Activated CD4-positive, alpha-beta T cell treated with anti-CD3 and anti-CD28 coated beads for 48 hours (primary cell): ENCODE measurements at regions not wholly inside any gene's neighbourhood (a gene's known extent, or its start where the extent isn't known, plus 50 kb on each side); places are given as distances from the start of the nearest gene placed in this dataset.

Experiments
- DNase-seq: peaks from one replicate; pipeline ENCODE4 v3.0.0-alpha.2; 2020

DNA sequence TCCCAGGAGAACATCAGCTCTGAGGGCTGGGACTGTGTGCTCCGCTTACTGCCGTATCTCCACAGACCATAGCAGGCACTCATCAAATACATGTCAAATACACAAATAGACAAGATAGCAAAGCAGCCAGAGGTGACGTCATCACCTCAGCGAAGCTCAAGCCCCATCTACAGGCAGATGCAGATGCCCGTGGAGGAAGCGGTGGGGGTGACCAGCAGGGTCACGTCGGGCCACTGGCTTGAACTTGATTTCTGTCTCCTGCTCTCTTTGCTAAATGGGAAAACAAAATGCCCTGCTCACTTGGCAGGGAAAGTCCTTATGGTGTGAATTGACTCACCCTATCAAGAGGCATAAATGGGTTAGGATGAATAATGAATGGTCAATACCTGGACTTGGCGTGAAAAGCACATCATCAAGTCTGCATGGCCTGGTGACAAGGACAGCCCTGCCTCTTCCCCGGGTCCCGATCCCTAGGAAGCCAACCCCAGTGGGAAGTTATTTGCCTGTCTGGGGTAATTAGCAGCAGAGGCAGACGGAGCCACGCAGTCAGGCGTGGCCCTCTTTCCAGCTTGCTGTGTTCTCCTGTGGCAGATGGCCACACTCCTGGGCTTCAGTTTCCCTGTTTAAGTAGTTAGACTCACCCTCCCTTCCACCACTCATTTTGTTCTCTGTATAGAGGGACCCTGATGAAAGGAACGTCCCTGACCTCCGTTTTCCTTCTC lies 536.0 kb downstream of the NPHP4 start:
- no peak for DNase-seq

- no peak for DNase-seq
Measured at GRCh38 chr1:5455651-5456050, 536.6 kb downstream of the NPHP4 start.

GRCh38 chr1:5455056-5455455 lies 537.2 kb downstream of the NPHP4 start:
- no peak for DNase-seq

DNA sequence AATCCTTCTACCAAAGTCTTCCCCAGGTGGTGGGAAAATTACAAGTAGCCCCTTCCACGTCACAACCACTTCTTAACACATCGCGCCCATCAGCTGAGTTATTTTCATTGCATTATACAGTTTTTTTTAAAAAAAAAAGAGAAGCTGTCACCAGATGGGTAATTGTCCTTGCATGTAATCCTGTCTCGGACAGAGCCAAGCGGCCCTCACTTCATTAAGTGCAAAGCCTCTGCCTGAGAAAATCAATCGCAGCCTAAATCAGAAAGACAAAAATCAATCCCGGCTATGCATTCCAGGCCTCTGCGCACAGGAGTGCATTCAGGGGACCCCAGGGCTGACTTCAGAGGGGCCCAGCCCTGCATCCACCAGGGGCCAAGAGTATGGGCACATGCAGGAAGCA lies 538.9 kb downstream of the NPHP4 start:
- DNase-seq: no peak

DNA sequence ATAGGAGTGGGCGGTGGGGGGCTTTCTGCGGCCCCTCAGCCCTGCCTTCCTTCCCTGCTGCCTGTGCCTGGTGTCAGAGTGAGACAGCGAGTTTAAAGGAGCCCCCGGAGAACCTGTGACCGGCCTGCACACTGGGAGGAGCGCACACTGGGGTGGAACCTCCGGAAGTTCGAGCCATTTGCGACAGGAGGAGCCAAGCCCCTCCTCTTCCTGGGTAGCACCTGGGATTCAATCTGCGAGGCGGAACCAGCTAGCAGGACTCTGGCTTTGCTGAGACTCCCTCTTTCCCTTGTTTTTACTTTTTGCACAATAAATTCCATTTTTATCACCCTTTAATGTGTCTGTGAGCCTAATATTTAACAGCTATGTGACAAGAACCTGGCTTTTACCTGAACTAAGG lies 540.6 kb downstream of the NPHP4 start:
- no peak for DNase-seq

- DNase-seq: peak; percentile 22
Measured at GRCh38 chr1:5448486-5448885, 543.7 kb downstream of the NPHP4 start.

- DNase-seq: no peak
Measured at GRCh38 chr1:5447503-5447960, 544.7 kb downstream of the NPHP4 start.

DNA sequence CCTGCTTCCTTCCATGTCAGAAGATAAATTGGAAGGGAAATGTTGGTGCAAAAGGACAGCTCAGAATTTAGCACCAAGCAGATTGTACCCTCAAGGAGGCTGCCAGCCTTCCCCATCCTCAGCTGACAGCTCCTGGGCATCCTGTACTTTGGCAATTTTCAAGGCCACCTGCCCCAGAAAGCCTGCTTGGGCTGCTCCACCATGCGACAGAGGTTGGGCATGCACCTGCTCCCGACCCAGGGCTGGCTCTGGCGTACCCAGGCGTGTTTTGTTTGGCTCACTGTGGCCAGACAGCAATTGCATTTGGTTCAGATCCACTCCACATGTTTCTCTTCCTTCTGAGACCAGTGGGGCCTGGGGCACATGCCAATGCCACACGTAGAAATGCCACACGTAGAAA lies 547.8 kb downstream of the NPHP4 start:
- DNase-seq: no peak

DNA sequence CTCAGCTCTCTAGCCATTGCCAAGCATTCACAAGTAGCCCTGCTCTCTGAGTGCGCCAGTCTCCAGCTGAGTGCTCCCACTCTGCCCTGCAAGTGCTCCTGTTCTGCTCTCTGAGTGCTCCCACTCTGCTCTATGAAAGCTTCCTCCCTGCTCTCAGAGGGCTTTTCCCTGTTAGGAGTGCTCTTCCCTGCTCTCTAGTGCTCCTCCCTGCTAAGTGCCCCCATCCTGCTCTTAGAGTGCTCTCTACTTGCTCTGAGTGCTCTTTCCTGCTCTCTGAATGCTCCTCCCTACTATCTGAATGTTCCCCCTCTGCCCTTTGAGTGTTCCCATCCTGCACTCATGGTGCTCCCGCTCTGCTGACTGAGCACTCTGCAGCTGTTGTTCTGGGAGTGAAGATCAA lies 555.4 kb downstream of the NPHP4 start:
- DNase-seq: no peak

DNA sequence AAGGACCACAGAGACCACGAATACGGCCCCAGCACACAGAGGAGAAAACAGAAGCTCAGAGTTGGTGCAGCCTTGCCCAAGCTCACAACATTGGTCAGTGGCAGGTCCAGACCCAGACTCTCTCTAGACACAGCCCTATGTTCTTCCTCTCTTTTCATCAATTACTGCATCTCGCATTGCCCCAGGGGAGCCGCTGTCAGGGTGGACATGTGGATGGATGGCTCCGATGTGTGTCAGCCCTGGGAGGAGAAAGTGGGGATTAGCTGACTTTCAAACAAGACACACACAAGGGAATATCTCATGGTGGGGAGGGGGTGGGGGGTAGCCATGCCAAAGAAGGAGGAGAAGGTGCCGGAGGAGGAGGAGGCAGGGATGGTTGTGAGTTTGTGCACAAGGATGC lies 556.8 kb downstream of the NPHP4 start:
- no peak for DNase-seq

- no peak for DNase-seq
Measured at GRCh38 chr1:5432436-5432835, 559.8 kb downstream of the NPHP4 start.

DNA sequence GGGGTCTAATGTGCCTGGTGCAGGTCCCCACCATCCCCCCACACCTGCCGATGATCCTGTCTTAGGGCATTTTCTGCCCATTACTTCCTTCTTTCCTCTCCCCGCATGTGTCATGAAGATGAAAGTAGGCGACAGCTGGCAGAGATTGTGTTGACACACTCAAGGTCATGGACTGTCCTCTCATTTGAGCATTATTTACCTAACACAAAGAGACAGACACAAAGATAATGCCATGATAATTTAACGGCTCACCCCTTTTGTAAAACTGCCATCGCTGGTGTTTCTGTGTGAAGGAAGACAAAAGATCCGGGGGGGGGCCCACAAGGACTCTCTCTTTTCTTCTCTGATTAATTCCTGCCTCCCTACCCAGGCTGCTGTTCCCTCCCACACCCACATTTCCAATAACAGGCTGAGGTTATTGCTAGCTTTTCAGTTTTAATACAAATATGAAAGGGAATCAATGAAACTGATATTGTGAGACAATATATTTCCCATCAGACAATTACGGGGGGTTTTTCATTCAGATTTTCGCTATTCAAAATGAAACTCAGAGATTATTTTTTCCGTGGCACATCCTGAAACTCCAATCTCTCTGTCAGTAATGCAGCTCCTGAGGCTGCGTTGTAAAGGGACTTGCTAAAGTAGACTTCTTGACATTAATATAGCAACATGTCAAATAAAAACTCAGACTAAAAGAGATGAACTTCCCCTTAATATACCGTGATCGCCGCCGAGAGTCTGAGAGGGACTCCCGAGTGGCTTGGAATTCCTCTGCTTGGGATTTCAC lies 561.1 kb downstream of the NPHP4 start:
- DNase-seq: no peak

- DNase-seq: no peak
Measured at GRCh38 chr1:5430136-5430535, 562.1 kb downstream of the NPHP4 start.

- no peak for DNase-seq
Measured at GRCh38 chr1:5428351-5428750, 563.9 kb downstream of the NPHP4 start.

- DNase-seq: no peak
Measured at GRCh38 chr1:5427026-5427613, 565.1 kb downstream of the NPHP4 start.

GRCh38 chr1:5424802-5425703 lies 567.2 kb downstream of the NPHP4 start:
- no peak for DNase-seq

GRCh38 chr1:5423109-5423508 lies 569.1 kb downstream of the NPHP4 start:
- peak; percentile 31 for DNase-seq

DNA sequence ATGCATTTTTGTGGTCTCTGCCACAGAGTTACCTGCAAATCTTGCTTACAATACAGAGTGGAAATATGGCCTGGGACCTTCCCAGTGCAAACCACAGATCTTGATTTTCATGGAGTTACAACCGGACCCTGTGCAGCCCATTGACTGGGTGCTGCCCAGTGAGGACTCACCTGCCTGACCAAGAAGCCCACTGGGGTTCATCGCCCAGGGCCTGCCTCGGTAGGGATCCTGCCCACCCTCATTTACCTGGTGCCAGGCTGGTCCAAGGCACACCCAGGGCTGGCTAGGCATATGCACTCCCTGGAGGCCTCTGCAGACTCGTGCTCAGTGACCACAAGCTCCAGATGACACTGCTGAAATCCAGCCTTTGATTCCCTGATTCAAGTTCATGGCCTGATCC lies 572.7 kb downstream of the NPHP4 start:
- DNase-seq: no peak

DNA sequence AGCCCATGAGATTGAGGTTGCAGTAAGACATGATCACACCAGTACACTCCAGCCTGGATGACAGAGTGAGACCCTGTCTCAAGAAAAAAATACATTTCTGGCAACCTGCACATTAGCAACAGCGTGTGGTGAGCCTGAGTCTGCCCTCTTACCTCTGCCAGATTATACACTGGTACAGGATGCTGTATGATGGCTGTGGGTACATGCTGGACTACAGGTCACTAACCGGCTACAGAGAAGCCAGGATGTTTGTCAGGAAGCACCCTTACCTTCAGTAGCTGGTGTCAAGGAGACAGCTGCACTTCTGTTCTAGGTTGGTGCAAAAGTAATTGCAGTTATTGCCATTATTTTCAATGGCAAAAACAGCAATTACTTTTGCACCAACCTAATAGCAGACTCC lies 575.7 kb downstream of the NPHP4 start:
- DNase-seq: no peak

DNA sequence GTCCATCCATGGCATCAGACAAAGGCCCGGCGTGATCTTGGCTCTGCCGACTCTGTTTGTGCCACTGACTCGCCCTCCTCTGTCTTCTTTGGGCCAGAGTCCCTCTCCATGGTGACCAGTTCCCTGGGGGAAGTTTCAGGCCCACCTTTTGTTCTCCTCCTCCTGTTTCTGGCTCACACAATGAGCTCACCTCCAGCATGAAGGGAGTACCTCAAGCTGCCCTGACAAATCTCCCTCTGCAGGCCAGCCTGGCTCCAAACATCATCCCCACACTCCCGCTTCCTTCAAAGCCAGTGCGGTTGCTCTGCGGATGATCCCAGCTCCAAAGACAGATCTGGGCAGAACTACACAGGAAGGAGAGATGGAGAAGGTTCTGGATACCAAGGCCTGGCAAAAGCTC lies 576.6 kb downstream of the NPHP4 start:
- no peak for DNase-seq

DNA sequence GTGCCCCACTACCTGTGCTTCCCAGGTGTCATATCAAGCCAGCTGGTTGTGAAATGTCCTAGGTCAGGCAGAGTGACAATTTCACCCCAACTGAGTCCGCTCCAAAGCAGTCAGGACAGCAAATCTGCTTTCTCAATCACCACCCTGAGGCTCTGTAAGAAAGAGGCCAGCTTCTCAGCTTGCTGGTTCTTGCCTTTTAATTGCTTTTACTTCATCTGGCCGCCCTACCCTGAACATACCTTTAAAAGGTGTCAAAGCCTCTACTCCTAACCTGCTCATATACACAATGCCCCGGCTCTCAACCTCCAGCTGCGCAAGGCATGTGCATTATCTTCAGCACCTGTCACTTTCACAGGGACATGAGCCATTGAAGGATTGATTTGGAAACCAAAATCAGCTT lies 581.6 kb downstream of the NPHP4 start:
- no peak for DNase-seq

DNA sequence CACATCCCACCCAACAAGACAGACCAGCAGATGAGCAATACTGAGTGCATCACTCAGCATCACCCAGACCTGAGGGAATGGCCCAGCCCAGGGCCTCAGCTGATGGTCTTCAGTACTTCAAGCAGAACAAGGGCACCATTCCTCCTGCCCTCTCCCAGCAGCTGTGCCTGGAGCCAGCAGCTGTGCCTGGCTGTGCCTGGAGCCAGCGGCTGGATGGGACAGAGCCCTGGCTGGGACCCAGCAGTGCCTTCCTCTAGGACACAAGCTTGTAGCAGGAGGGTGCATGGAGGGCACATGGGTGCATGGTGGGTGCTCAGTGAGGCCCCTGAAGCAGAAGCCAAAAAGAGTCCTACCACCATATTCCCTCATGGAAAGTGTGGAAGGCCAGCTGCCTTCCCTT lies 583.8 kb downstream of the NPHP4 start:
- DNase-seq: no peak

DNA sequence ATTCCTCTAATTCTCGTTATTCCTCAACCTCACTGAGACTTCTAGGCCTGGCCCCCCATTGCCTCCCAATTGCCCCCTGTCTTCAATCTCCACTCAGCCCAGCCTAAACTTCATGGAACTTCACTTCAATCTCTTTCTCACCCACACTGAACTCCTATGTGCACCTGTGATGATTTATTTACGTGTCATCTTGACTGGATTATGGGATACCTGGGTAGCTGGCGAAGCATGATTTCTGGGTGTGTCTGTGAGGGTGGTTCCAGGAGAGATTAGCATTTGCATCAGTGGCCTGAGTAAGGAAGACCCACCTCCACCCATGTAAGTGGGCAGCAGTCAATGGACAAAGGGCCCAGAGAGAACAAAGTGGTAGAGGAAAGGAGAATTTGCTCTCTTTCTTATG lies 587.0 kb downstream of the NPHP4 start:
- no peak for DNase-seq
